GM12878 (cell line): ENCODE measurements at regions not wholly inside any gene's neighbourhood (a gene's known extent, or its start where the extent isn't known, plus 50 kb on each side); places are given as distances from the start of the nearest gene placed in this dataset.
A peak's percentile ranks its signal among the peaks of the same experiment; 100 is the strongest.

Experiments used
- ATAC-seq: fragments of 200-7000 bp; cut with Tn5 transposase; 3 replicates; pipeline ENCODE4 v1.9.1; 2020; ENCODE audit warnings: mild to moderate bottlenecking, moderate library complexity
- BruUV-seq: library from RNA; stranded (reverse); fragments of 400-500 nt; replicated peaks from 2 replicates; lab custom pipeline; 2021; lab: Mats Ljungman, UMichigan
- CTCF ChIA-PET: fragments of 300-600 bp; sonication (Branson Sonifier 250); formaldehyde crosslinking; extraction: SDS; loops from one replicate; lab custom pipeline; 2021; ENCODE audit warnings: inconsistent platforms; lab: Yijun Ruan, JAX
- POLR2A ChIA-PET: fragments of 350-600 bp; formaldehyde crosslinking; extraction: SDS; loops from one replicate; lab custom pipeline; 2021; ENCODE audit warnings: inconsistent platforms; lab: Charles Lee
- RAD21 ChIA-PET: fragments of 300-600 bp; sonication (Branson Sonifier 250); formaldehyde crosslinking; loops from one replicate; lab custom pipeline; 2023; ENCODE audit warnings: antibody characterized with exemption; ENCODE audit not compliant: unreplicated experiment; lab: Charles Lee
- SMC1A ChIA-PET: fragments of 300-600 bp; sonication (Branson Sonifier 250); formaldehyde crosslinking; loops from one replicate; lab custom pipeline; 2023; ENCODE audit not compliant: unreplicated experiment, uncharacterized antibody; lab: Charles Lee
- DNase-seq: peaks from one replicate; pipeline ENCODE4 v3.0.0-alpha.2; 2011; ENCODE audit warnings: low read depth, low spot score
- FAIRE-seq: peaks from 3 replicates; lab custom pipeline; 2011; peaks lifted over from hg19 to GRCh38; lab: Jason Lieb, UNC
- H2AFZ ChIP-seq: 2 replicates; pipeline ENCODE4 v1.6.0; 2011; ENCODE audit warnings: low read depth, low read length, control low read depth; ENCODE audit not compliant: control insufficient read depth
- H3K27ac ChIP-seq: 2 replicates; pipeline ENCODE4 v1.5.1; 2011; ENCODE audit warnings: control low read depth; ENCODE audit not compliant: control insufficient read depth, insufficient read depth
- H3K27me3 ChIP-seq, 2 experiments: replicated peaks in 1 of 2; 2 replicates each; pipeline versions ENCODE4 v1.6.0 to v1.6.1; 2011; ENCODE audit warnings: low read length in 1 of 2; ENCODE audit not compliant: control insufficient read depth in 2 of 2, insufficient read depth in 2 of 2
- H3K36me3 ChIP-seq, 2 experiments: 2 replicates each; pipeline ENCODE4 v1.5.1; 2011; ENCODE audit warnings: low read length in 1 of 2; ENCODE audit not compliant: control insufficient read depth in 2 of 2, insufficient read depth in 2 of 2
- H3K4me1 ChIP-seq: 2 replicates; pipeline ENCODE4 v1.6.1; 2011; ENCODE audit warnings: mild to moderate bottlenecking, low read length, moderate library complexity, mixed read lengths; ENCODE audit not compliant: control insufficient read depth, insufficient read depth
- H3K4me2 ChIP-seq: 2 replicates; pipeline ENCODE4 v1.6.0; 2011; ENCODE audit warnings: control low read depth; ENCODE audit not compliant: control insufficient read depth, insufficient read depth
- H3K4me3 ChIP-seq: fragments of 200-600 bp; sonication (generic); 2 replicates; pipeline ENCODE4 v1.5.1; 2016
- H3K79me2 ChIP-seq: 2 replicates; pipeline ENCODE4 v1.6.0; 2011; ENCODE audit warnings: low read length; ENCODE audit not compliant: control insufficient read depth, insufficient read depth
- H3K9ac ChIP-seq: 2 replicates; pipeline ENCODE4 v1.8.0; 2011; ENCODE audit warnings: low read length, control low read depth, mixed read lengths; ENCODE audit not compliant: control insufficient read depth, insufficient read depth
- H3K9me3 ChIP-seq: replicated peaks from 3 replicates; pipeline ENCODE4 v1.5.1; 2011; ENCODE audit warnings: mild to moderate bottlenecking, low read length; ENCODE audit not compliant: control insufficient read depth, insufficient read depth
- H4K20me1 ChIP-seq: 2 replicates; pipeline ENCODE4 v1.6.0; 2011; ENCODE audit not compliant: control insufficient read depth, insufficient read depth
- CBX5 ChIP-seq: sonication (generic); IDR thresholded peaks from 2 replicates; pipeline ENCODE4 v1.6.1; 2016; ENCODE audit warnings: low read depth, moderate library complexity, mild to moderate bottlenecking, inconsistent platforms
- CEBPZ ChIP-seq: fragments of 150-350 bp; IDR thresholded peaks from 2 replicates; pipeline ENCODE4 v1.6.1; 2016; ENCODE audit warnings: low read depth, low read length
- CTCF ChIP-seq, 3 experiments: IDR thresholded peaks in 2 of 3; conservative IDR thresholded peaks in 1 of 3; 2 replicates each; pipeline ENCODE4 v1.5.1; 2011; ENCODE audit warnings: low read depth in 3 of 3, low read length in 3 of 3, mild to moderate bottlenecking in 3 of 3, control low read depth in 2 of 3, moderate library complexity in 2 of 3, inconsistent platforms in 1 of 3, mixed read lengths in 1 of 3; ENCODE audit not compliant: control insufficient read depth in 2 of 3, insufficient read depth in 1 of 3; ENCODE audit errors: extremely low read depth in 1 of 3
- IKZF2 ChIP-seq, 2 experiments: fragments of 450-650 bp; IDR thresholded peaks; 2 replicates each; pipeline ENCODE4 v1.6.1; 2017; ENCODE audit warnings: mild to moderate bottlenecking in 2 of 2, moderate library complexity in 2 of 2
- KAT2A ChIP-seq: conservative IDR thresholded peaks from 2 replicates; pipeline ENCODE4 v1.6.1; 2011; ENCODE audit warnings: low read depth, low read length; ENCODE audit not compliant: control insufficient read depth
- KDM1A ChIP-seq: fragments of 200-600 bp; sonication (generic); IDR thresholded peaks from 2 replicates; pipeline ENCODE4 v1.6.1; 2016; ENCODE audit warnings: borderline replicate concordance
- PAX8 ChIP-seq: fragments of 450-650 bp; IDR thresholded peaks from 2 replicates; pipeline ENCODE4 v1.6.1; 2017; ENCODE audit warnings: mild to moderate bottlenecking, moderate library complexity
- POLR2AphosphoS2 ChIP-seq: IDR thresholded peaks from 2 replicates; pipeline ENCODE4 v1.6.1; 2011; ENCODE audit warnings: low read depth, mild to moderate bottlenecking, low read length, improper control_type of control experiment, moderate library complexity
- SRF ChIP-seq, 2 experiments: IDR thresholded peaks; 2 replicates each; pipeline ENCODE4 v1.6.1; 2011; ENCODE audit warnings: low read depth in 2 of 2, low read length in 2 of 2, mild to moderate bottlenecking in 1 of 2, moderate library complexity in 1 of 2
- TCF7 ChIP-seq: IDR thresholded peaks from 2 replicates; pipeline ENCODE4 v1.6.1; 2014; ENCODE audit warnings: antibody characterized with exemption, borderline replicate concordance
- WRNIP1 ChIP-seq: IDR thresholded peaks from 2 replicates; pipeline ENCODE4 v1.6.1; 2011; ENCODE audit warnings: low read depth, low read length, improper control_type of control experiment, borderline replicate concordance
- ZBTB33 ChIP-seq: fragments of 450-650 bp; IDR thresholded peaks from 2 replicates; pipeline ENCODE4 v1.6.1; 2017; ENCODE audit warnings: mild to moderate bottlenecking
- ZSCAN29 ChIP-seq: fragments of 450-650 bp; IDR thresholded peaks from 2 replicates; pipeline ENCODE4 v1.6.1; 2017; ENCODE audit warnings: mild to moderate bottlenecking, moderate library complexity
- WGBS: methylation state at CpG from one replicate; pipeline ENCODE4 v1.1.6; 2016; ENCODE audit warnings: low lambda C conversion rate; ENCODE audit not compliant: insufficient replicate concordance, insufficient coverage; ENCODE audit errors: missing lambda C conversion rate; 5-methylcytosine and 5-hydroxymethylcytosine counted together
- in situ Hi-C: fragments of 300-500 bp; cut with MboI; formaldehyde crosslinking; loops from 9 replicates; pipeline ENCODE4 v1.14.3; 2018; ENCODE audit warnings: mixed read lengths
- intact Hi-C: fragments of 100-400 bp; cut with micrococcal nuclease; formaldehyde crosslinking; loops from one replicate; pipeline ENCODE4 v1.14.2; 2022; ENCODE audit not compliant: unreplicated experiment

- TF ChIP-seq TCF7: no peak
- no peak for TF ChIP-seq IKZF2 (IDR thresholded peaks at IDR 0.05)
These were observed 69.0 kb upstream of the PRKCQ start (continued) for GRCh38 chr10:6648894-6649720.

GRCh38 chr10:6647811-6648526 lies 67.9 kb upstream of the PRKCQ start:
- Histone ChIP-seq H3K79me2 (no peaks in the 10 kb centered on the region), H3K27me3 (no peaks in the 10 kb centered on the region; a peak in 1 of 4 replicates), H2AFZ (no peak overlapping the region), H3K27ac (no peak overlapping the region), H3K9ac (no peak overlapping the region), H3K4me3 (no peak overlapping the region), H4K20me1 (no peaks in the 10 kb centered on the region), H3K36me3 (no peaks in the 10 kb centered on the region), H3K4me2 (no peak overlapping the region), H3K9me3 (no peaks in the 10 kb centered on the region), H3K4me1 (no peaks in the 10 kb centered on the region)
- POLR2A ChIA-PET: interaction anchor here (1.1 kb wide), 1 partner anchor 233 kb away, joined by 3 read pairs; no protein-coding TSS in a partner anchor
- RAD21 ChIA-PET: interaction anchor here (1.0 kb wide), 2 partner anchors 66 to 202 kb away, joined by 3 to 9 read pairs; no protein-coding TSS in a partner anchor
- in situ Hi-C loops: no loop called here
- FAIRE-seq (no peak), ATAC-seq (peak; percentile 89), DNase-seq (no peak)
- BruUV-seq: no TSS peak
- intact Hi-C loops: loop anchor here (2.0 kb wide), 1 partner anchor 21 kb away; no protein-coding TSS in a partner anchor
- CTCF ChIA-PET: interaction anchor here (0.6 to 2.5 kb wide), 14 partner anchors 12 to 238 kb away, joined by 3 to 10 read pairs (median 4); no protein-coding TSS in a partner anchor
- SMC1A ChIA-PET: interaction anchor here (0.8 to 1.7 kb wide), 4 partner anchors 11 to 182 kb away, joined by 3 to 6 read pairs (median 3); no protein-coding TSS in a partner anchor
- 41% methylated on average over 13 of the region's 13 CpGs for WGBS
- TF ChIP-seq POLR2AphosphoS2: no peak
- TF ChIP-seq SRF (IDR thresholded peaks at IDR 0.05; ENCODE audit: low read depth in 2 of 2, low read length in 2 of 2): no peak
- no peak for TF ChIP-seq CBX5
- TF ChIP-seq CEBPZ: no peak
- TF ChIP-seq PAX8: no peak
- peak; percentile 43 to 74 (median 65) for TF ChIP-seq CTCF (IDR thresholded peaks at IDR 0.05 in 2 of 3, conservative IDR thresholded peaks at IDR 0.05 in 1 of 3; ENCODE audit: control insufficient read depth in 2 of 3, extremely low read depth in 1 of 3, insufficient read depth in 1 of 3, low read depth in 3 of 3, low read length in 3 of 3)
- no peak for TF ChIP-seq ZBTB33
- TF ChIP-seq ZSCAN29: no peak
- TF ChIP-seq KAT2A: no peak
- no peak for TF ChIP-seq WRNIP1
- TF ChIP-seq KDM1A: no peak
